Type B pancreatic cell (in vitro differentiated cells): ENCODE measurements at regions not wholly inside any gene's neighbourhood (a gene's known extent, or its start where the extent isn't known, plus 50 kb on each side); places are given as distances from the start of the nearest gene placed in this dataset.

Experiments
- DNase-seq: peaks from one replicate; pipeline ENCODE4 v3.0.0; 2021; ENCODE audit warnings: mixed read lengths; ENCODE audit not compliant: unreplicated experiment; ENCODE audit errors: extremely low spot score
- H3K27ac Mint-ChIP-seq: 2 replicates; pipeline ENCODE4 v1.8.0; 2021; ENCODE audit warnings: mild to moderate bottlenecking, mixed read lengths
- H3K27me3 Mint-ChIP-seq: 2 replicates; pipeline ENCODE4 v1.8.0; 2021; ENCODE audit warnings: mixed read lengths
- H3K36me3 Mint-ChIP-seq: 2 replicates; pipeline ENCODE4 v1.8.0; 2021; ENCODE audit warnings: mixed read lengths
- H3K4me1 Mint-ChIP-seq: one replicate; pipeline ENCODE4 v1.8.0; 2021; ENCODE audit warnings: mixed read lengths; ENCODE audit not compliant: unreplicated experiment
- H3K4me3 Mint-ChIP-seq: 2 replicates; pipeline ENCODE4 v1.8.0; 2021; ENCODE audit warnings: mild to moderate bottlenecking, mixed read lengths
- H3K9me3 Mint-ChIP-seq: 2 replicates; pipeline ENCODE4 v1.8.0; 2021; ENCODE audit warnings: mixed read lengths
- CTCF ChIP-seq: fragments of 200-600 bp; sonication (generic); conservative IDR thresholded peaks from 2 replicates; pipeline ENCODE4 v1.5.0; 2021; ENCODE audit warnings: antibody characterized with exemption, mild to moderate bottlenecking

GRCh38 chr5:74950836-74951515 lies 84.8 kb upstream of the FAM169A start:
- no peaks in the 10 kb centered on the region for H3K36me3 Mint-ChIP-seq
- H3K27me3 Mint-ChIP-seq = no peaks in the 10 kb centered on the region
- TF ChIP-seq CTCF = no peak
- H3K4me1 Mint-ChIP-seq = peaks cover 51% of the 10 kb centered on the region
- H3K4me3 Mint-ChIP-seq = no peak overlapping the region
- DNase-seq = no peak
- H3K9me3 Mint-ChIP-seq = peaks cover 8% of the 10 kb centered on the region
- H3K27ac Mint-ChIP-seq = peak overlapping the region; percentile 41

GRCh38 chr5:74949976-74950375 lies 83.8 kb upstream of the FAM169A start:
- no peaks in the 10 kb centered on the region for H3K36me3 Mint-ChIP-seq
- H3K27me3 Mint-ChIP-seq = no peaks in the 10 kb centered on the region
- H3K27ac Mint-ChIP-seq = peak overlapping the region; percentile 41
- no peak for DNase-seq
- peaks cover 1% of the 10 kb centered on the region for H3K9me3 Mint-ChIP-seq
- no peak for TF ChIP-seq CTCF
- H3K4me3 Mint-ChIP-seq = peak overlapping the region; percentile 9
- H3K4me1 Mint-ChIP-seq = peaks cover 57% of the 10 kb centered on the region

GRCh38 chr5:74948031-74948546 lies 81.9 kb upstream of the FAM169A start:
- no peak for TF ChIP-seq CTCF

GRCh38 chr5:74946471-74946870 lies 80.3 kb upstream of the FAM169A start:
- Mint-ChIP-seq H3K9me3 (no peaks in the 10 kb centered on the region), H3K27ac (peak overlapping the region; percentile 44), H3K4me1 (peaks cover 44% of the 10 kb centered on the region), H3K27me3 (no peaks in the 10 kb centered on the region), H3K4me3 (no peak overlapping the region), H3K36me3 (no peaks in the 10 kb centered on the region)
- DNase-seq = no peak
- TF ChIP-seq CTCF = no peak

More at GRCh38 chr5:74948031-74948546, 81.9 kb upstream of the FAM169A start:
- DNase-seq = no peak
- no peaks in the 10 kb centered on the region for H3K27me3 Mint-ChIP-seq
- peaks cover 48% of the 10 kb centered on the region for H3K4me1 Mint-ChIP-seq
- H3K4me3 Mint-ChIP-seq = peak overlapping the region; percentile 65
- no peaks in the 10 kb centered on the region for H3K36me3 Mint-ChIP-seq
- peak overlapping the region; percentile 79 for H3K27ac Mint-ChIP-seq
- H3K9me3 Mint-ChIP-seq = no peaks in the 10 kb centered on the region

- TF ChIP-seq CTCF = no peak
- Mint-ChIP-seq H3K27ac (no peak overlapping the region), H3K36me3 (no peaks in the 10 kb centered on the region), H3K4me1 (peaks cover 39% of the 10 kb centered on the region), H3K4me3 (no peak overlapping the region), H3K27me3 (no peaks in the 10 kb centered on the region), H3K9me3 (no peaks in the 10 kb centered on the region)
- DNase-seq = no peak
Measured at GRCh38 chr5:74945561-74946165, 79.5 kb upstream of the FAM169A start.
